NCI-H460 (cell line): ENCODE measurements at regions not wholly inside any gene's neighbourhood (a gene's known extent, or its start where the extent isn't known, plus 50 kb on each side); places are given as distances from the start of the nearest gene placed in this dataset.
"Not testable (repeated sequence)": the region's sequence is repeated elsewhere in the genome, so short reads cannot be mapped to it uniquely, and the experiment has no call there.

Experiments
- DNase-seq: peaks from one replicate; pipeline ENCODE4 v3.0.0-alpha.2; 2016; ENCODE audit warnings: low read depth; ENCODE audit errors: extremely low read depth

DNA sequence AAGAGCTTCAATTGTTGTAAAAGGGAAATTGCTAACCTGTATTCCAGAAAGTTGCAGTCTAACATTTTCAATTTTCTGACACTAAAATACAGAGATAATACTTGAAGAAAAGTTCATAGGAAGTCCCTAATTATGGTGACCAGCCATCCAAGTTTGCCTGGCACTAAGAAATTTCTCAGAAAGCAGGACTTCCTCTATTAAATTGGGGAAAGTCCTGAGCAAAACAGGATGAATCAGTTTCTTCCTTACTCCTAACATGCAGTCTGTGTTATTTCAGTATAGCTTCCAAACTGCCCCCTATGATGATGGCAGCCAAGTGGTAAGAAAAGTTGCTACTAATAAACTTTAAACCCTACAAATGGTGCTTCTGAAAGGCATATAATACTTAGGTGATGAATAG lies 133.5 kb upstream of the SGO1 start:
- DNase-seq: no peak

DNA sequence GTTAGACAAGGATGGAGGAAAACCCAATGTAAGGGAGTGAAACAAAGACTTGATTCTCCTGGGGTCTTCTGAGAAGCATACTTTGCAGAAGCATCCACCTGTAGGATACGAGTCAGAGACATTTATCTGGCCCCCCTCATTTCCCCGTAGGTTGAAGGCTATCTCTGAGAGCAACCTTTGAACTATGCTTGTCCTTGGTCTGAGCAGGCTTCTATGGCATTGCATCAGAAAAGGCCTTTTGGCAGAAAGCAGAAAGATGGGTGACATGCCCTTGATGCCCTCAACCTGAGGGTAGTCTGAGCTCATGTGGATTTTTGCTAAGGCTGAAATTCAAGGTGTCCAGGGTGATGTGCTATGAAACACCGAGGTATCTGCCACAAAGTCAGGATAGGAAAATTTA lies 131.6 kb upstream of the SGO1 start:
- no peak for DNase-seq

DNA sequence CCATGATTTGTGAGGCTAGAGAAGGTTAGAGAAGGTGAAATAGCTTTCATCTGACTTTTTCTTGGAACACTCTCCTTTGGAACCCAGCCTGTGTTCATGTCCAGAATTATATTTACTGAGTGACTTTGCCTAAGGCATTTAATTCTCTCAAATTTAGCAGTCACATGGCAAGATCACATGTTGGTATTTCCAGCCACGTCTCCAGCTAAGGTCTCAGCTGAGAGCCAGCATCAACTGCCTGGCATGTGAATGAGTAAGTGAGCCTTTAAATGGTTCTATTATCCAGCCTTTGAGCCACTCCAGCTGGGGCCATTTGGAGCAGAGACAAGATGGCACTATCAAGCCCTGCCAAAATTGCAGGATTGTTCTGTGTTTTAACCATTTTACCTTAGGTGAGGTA lies 130.2 kb upstream of the SGO1 start:
- no peak for DNase-seq

DNA sequence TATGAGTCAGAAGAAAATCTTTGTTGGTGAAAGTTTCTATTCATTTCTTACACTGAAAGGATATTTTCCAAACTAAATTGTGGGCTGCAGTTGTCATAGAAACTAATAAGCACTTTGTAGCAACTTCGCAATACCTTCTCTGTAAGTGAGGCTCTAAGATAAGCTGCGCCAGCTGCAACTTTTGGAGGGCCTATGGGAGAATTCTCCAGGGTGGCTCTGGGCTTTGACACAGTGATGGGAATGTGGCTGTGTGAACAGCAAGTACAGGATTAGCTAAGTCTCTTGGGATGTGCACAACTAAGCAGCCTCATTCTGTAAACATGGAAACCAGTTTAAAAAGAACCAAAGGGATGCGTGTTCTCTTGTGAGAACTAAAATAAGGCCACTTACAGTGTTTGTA lies 124.6 kb upstream of the SGO1 start:
- DNase-seq: no peak

DNA sequence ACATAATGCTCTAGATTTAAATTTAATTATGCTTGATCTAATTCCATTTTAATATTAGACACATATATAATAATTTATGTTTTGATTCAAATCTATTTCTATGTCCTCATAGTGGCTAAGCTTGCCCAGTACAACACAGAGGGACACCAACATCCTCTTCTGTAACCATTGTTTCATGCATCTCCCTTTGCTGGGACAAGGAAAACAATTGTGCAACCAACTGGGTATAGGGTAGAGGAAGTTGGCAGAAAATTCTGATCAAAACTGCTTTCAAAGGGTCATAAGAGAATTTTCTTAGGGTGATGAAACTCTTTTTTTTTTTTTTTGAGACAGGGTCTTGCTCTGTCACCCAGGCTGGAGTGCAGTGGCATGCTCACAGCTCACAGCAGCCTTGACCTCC lies 121.4 kb upstream of the SGO1 start:
- no peak for DNase-seq

DNA sequence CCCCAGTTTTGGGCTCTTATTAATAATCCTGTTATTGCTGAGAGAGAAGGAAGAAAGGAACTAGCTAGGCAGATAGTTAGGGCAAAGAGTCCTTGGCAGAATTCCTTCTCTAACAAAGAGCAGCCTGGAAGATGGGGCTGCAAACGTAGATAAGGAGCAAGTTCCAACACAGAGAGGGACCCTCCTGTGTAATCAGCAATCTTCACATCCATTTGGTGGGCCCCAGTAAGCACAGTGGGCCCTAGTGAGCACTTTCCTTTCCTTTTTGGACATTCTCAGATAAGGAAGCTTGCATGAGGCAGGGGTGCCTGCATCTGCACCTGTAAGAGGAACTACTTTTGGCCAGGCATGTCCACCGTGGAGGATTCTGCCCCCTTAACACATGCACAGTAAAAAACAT lies 119.6 kb upstream of the SGO1 start:
- no peak for DNase-seq

DNA sequence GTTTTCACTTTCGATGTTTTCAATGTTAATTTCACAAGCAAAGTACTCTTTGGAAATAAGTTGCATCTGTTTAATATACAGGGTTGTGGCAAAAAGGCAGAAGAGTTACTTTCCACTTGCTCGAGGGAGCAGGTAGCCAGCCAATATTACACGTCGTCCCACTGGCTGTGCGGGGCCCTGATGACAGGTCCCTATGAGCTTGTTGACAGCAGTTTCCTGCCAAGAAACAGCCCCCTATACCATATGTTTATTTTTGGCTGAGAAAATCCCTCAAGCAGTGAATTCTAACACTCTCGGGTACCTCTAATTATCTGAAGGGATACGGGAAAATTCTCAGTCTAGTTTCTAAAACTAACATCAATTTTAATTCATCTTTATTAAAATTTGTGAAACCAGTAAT lies 116.8 kb upstream of the SGO1 start:
- DNase-seq: no peak

DNA sequence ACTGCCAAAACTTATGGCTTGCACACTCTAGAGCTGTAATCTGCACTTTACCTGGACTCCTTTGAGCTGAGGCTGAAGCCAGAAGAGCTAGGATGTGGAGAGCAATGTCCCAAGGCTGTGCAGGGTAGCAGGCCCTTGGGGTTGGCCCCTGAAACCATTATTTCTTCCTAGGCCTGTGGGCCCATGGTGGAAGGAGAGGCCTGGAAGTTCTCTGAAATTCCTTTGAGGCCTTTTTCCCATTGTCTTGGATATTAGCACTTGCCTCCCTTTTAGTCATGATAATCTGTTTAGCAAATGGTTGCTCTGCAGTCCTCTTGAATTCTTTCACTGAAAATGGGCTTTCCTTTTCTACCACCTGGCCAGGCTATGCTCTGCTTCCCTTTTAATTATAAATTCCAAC lies 102.0 kb upstream of the SGO1 start:
- DNase-seq: no peak

DNA sequence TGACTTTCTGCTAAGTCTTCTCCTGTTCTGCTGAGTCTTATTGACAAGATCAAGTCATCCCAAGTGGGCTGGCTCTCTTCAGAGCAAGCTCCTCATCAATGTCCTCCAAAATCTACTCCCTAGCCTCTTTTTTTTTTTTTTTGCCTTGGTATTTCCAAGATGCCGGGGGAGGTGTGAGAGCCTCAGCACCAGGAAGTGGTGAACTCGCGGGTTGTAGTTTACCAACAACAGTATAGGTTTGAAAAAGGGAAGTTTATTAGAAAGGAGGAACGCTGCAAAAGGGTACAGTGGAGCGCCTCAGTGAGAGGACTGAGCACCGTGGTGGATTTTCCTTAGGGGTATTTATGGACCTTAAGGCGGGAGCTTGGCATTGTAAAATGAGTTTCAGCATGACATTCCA lies 94.3 kb upstream of the SGO1 start:
- no peak for DNase-seq

DNA sequence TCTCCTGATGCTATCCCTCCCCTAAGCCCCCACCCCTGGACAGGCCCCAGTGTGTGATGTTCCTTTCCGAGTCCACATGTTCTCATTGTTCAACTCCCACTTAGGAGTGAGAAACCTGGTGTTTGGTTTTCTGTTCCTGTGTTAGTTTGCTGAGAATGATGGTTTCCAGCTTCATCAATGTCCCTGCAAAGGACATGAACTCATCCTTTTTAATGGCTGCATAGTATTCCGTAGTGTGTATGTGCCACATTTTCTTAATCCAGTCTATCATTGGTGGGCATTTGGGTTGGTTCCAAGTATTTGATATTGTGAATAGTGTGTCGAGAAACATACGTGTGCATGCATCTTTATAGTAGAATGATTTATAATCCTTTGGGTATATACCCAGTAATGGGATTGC lies 80.0 kb upstream of the SGO1 start:
- DNase-seq: not testable (repeated sequence)

DNA sequence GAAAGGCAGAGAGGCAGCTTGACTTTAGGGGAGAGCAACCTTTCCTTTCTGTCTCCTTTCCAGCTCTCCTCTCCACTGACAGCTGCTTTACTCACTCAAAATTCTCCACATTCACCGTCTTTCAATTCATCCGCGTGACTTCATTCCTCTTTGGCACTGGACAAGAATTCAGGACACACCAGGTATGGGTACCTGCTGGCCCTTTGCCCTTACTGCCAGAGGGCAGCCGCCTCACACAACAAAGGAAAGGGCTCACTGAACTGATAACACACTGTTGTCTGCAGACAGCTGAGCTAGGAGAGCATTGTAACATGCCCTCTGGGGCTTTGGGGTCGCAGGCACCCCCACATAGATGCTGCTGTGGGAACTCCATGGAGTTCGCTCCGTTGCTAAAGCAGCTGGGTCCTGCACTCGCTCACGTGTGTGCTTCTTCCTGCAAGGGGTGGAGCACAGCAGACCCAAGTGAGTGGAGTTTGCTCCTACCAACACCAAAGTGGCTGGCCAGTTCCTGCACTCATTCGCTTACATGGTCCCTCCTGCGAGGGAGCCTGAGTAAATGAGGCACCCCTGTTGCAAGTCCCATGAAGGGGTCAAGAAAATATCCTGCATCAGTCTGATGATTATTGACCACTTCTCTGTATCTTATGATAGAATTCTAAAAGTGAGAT lies 79.0 kb upstream of the SGO1 start:
- no peak for DNase-seq

DNA sequence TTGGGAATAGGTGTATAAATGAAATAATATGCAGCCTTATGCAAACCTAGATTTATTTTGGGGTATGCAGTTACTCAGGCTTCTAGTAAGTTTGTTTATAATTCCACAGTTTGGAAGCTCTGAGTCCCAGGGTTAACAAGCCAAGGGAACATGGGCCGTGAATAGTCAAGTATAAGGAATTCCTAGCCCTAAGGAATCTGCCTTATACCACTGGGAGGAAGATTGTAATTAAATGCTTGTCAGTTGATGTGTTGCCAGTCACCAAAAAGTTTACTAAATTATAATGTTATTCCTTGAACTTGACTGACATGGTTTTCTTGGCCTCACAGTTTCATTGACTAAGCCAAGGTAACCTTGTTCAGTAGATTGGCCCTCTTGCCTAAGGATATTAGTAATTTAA lies 72.4 kb upstream of the SGO1 start:
- DNase-seq: no peak

DNA sequence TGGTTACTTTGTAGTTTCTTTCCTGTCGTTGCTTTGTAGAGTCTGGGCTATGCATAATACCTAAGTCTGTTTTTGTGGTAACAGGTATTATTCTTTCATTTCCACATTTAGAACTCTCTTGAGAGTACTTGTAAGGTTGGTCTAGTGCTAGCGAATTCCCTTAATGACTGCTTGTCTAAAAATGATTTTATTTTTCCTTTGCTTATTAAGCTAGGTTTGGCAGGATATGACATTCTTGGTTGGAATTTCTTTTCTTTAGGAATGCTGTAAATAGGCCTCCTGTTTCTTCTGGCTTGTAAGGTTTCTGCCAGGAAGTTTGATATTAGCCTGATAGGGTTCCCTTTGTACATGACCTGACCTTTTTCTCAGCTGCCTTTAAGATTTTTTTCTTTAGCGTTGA lies 70.1 kb upstream of the SGO1 start:
- no peak for DNase-seq

DNA sequence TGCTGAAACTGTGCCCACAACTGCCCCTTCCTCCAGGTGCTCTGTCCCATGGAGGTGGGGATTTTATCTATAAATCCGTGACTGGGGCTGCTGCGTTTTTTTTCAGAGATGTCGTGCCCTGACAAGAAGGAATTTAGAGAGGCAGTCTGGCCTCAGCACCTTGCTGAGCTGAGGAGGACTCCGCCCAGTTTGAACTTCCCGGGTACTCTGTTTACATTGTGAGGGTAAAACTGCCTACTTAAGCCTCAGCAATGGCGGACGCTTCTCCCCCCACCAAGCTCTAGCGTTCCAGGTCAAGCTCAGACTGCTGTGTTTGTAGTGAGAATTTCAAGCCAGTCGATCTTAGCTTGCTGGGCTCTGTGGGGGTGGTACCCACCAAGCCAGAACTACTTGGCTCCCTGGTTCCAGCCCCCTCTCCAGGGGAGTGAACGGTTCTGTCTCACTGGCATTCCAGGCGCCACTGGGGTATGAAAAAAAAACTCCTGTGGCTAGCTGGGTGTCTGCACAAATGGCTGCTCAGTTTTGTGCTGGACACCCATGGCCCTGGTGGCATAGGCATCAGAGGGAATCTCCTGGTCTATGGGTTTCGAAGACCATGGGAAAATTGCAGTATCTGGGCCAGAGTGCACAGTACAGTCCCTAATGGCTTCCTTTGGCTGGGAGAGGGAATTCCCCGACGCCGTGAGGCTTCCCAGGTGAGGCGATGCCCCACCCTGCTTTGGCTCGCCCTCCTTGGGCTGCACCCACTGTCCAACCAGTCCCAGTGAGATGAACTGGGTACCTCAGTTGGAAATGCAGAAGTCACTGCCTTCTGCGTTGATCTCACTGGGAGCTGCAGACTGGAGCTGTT lies 68.5 kb upstream of the SGO1 start:
- DNase-seq: no peak

DNA sequence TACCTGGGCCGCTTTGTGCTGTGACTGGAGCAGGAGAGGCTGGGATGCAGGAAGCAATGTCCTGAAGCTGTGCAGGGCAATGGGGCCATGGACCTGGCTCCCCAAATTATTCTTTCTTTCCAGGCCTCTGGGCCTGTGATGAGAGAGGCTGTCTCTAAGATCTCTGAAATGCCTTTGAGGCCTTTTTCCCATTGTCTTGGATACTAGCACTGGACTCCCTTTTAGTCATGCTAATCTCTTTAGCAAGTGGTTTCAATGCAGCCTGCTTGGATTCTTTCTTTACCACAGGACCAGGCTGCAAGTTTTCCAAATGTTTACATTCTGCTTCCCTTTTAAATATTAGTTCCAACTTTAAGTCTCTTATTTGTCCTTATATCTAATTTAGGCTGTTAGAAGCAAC lies 64.8 kb upstream of the SGO1 start:
- no peak for DNase-seq

DNA sequence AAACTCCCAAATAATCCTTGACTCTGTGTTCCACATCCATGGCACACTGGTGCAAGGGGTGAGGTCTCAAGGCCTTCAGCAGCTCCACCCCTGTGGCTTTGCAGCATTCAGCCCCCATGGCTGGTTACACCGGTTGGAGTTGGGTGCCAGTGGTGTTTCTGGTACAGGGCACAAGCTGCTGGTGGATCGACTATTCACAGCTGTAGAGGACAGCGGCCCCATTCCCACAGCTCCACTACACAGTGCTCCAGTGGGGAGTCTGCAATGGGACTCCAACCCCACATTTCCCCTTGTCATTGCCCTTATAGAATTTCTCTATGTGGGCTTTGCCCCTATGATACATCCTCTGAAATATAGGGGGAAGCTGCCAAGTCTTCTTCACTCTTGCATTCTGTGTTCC lies 64.3 kb upstream of the SGO1 start:
- no peak for DNase-seq

DNA sequence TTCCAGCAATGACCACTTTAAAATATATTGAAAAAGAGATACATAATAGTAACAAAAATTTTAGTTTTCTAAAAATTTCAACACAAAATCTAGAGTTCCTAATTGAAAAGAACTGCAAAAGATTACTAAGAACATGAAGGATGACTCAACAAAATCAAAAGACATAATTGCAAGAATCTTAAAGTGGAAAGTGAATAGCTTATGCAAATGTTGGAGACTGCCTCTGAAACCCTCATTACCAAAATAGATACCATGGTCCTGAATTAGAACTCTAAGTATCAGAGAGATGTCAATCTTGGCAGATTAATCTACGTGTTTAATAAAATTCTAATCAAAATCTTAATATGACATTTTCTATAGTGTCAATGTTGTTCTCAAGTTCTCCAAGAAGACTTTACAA lies 60.7 kb upstream of the SGO1 start:
- DNase-seq: no peak

DNA sequence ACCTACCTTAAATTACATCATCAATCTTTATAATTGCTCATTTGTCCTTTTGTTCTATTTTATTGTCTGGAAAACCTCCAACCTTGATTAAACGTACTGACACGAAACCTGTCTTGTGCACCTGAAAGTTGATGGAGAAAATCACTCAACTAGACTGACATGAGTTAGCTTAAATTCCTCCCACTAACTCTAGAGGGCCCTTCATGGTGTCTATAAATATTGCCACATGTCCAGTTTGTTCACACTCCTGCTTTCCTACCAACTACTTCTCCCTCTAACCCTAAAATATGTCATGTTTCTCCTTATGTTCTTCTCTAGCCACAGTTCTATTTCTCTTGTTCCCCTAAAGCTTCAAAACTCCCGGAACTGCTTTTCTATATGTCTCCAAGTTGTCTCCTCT lies 59.8 kb upstream of the SGO1 start:
- no peak for DNase-seq

DNA sequence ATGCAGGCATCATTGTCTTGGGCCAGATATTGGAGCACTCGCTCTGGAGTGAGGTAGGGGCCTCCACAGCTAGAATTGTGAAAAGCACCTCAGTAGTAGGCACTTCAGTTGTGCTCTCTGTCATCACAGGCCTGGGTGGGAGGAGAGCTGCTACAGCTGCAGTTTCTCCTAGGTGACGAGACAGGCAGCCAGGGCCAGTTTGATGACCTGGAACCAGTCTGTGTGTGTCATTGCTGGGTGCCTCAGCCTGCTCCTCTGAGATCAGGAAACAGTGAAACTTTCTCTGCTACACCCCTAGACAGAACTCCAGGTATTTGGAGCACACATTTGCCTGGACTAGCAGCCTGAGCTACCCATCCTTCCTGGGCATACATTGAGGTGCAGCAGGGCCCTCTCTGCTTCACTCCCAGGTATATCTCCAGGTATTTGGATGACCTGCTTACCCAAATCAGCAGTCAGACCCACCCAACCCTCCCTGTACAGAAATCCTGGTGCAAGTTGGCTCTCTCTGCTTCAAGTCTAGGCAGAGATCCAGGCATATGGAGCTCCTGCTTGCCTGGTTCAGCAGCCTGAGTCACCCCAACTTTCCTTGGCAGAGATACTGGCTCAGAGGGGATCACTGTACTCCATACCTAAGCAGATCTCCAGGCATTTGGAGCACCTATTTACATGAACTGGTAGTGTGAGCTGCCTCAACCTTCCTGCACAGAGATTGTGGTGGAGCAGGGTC lies 54.3 kb upstream of the SGO1 start:
- no peak for DNase-seq

DNA sequence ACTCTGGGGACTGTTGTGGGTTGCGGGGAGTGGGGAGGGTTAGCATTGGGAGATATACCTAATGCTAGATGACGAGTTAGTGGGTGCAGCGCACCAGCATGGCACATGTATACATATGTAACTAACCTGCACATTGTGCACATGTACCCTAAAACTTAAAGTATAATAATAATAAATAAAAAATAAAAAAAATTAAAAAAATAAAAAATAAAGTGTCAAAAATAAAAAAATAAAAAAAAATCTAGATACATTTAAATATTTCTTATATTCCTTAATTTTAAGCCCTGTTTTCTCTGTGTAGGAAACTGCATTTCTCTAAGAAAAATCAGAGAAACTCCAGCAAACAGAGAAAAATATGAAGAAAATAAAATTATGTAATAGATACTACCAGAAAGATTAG lies 52.2 kb upstream of the SGO1 start:
- DNase-seq: not testable (repeated sequence)

DNA sequence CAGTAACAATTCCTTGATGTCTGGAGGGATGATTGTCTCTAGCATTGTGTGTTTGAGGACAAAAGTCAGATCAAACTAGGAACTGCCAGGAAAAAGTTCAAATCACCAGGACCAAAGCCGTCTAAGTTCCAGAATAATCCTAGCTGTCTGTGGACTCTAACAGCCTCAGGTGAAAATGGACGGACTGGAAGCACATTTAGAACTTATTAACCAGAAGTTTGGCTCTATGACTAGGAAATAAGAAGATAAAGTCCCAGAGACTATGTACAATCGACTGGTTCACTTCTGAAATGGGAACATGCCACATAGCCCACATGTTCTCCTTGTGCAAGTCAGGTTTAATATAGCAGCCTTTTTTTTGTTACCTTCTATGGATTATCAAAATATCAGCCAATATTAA lies 50.6 kb upstream of the SGO1 start:
- DNase-seq: no peak
